ENCODE measurements at regions not wholly inside any gene's neighbourhood (a gene's known extent, or its start where the extent isn't known, plus 50 kb on each side); places are given as distances from the start of the nearest gene placed in this dataset.
"Not testable (repeated sequence)": the region's sequence is repeated elsewhere in the genome, so short reads cannot be mapped to it uniquely, and the experiment has no call there.

- Histone ChIP-seq H3K4me3 (no peak overlapping the region), H3K27ac (no peak overlapping the region)
- DNase-seq (ENCODE audit: low spot score) = no peak
- TF ChIP-seq, protein P1, sequence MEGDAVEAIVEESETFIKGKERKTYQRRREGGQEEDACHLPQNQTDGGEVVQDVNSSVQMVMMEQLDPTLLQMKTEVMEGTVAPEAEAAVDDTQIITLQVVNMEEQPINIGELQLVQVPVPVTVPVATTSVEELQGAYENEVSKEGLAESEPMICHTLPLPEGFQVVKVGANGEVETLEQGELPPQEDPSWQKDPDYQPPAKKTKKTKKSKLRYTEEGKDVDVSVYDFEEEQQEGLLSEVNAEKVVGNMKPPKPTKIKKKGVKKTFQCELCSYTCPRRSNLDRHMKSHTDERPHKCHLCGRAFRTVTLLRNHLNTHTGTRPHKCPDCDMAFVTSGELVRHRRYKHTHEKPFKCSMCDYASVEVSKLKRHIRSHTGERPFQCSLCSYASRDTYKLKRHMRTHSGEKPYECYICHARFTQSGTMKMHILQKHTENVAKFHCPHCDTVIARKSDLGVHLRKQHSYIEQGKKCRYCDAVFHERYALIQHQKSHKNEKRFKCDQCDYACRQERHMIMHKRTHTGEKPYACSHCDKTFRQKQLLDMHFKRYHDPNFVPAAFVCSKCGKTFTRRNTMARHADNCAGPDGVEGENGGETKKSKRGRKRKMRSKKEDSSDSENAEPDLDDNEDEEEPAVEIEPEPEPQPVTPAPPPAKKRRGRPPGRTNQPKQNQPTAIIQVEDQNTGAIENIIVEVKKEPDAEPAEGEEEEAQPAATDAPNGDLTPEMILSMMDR (IDR thresholded peaks at IDR 0.05) = no peak
Observed at GRCh38 chr1:89436856-89437255, 73.0 kb downstream of the GBP6 start.

- not testable (repeated sequence) for H3K27ac ChIP-seq; H3K4me3 ChIP-seq; DNase-seq (ENCODE audit: low spot score)
Observed at GRCh38 chr1:89438301-89438700, 74.4 kb downstream of the GBP6 start.

DNA sequence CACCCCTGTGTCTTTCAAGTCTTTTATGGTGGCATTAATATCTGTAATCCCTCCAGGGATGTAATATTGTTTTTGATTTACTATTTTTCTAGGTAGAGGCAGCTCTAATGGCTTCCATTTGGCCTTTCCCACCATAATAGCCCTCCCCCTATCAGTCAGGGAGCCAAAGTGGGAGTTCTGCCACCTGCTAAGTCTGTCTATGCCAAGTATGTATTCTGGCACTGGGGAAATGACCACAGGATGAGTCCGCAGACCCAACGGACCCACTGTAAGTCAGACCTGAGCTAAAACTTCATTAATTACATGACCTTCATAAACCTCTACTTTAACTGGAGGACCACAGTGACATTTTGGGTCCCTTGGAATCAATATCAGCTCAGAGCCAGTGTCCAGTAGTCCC lies 77.1 kb downstream of the GBP6 start:
- TF ChIP-seq, protein P1 (IDR thresholded peaks at IDR 0.05) = no peak
- Histone ChIP-seq H3K27ac (no peak overlapping the region), H3K4me3 (no peak overlapping the region)
- DNase-seq (ENCODE audit: low spot score) = no peak

- H3K27ac ChIP-seq = no peak overlapping the region
- no peak overlapping the region for H3K4me3 ChIP-seq
- no peak for DNase-seq (ENCODE audit: low spot score)
- TF ChIP-seq, protein P1 (IDR thresholded peaks at IDR 0.05) = no peak
Observed at GRCh38 chr1:89444791-89445190, 79.8 kb upstream of the LRRC8B start.

DNA sequence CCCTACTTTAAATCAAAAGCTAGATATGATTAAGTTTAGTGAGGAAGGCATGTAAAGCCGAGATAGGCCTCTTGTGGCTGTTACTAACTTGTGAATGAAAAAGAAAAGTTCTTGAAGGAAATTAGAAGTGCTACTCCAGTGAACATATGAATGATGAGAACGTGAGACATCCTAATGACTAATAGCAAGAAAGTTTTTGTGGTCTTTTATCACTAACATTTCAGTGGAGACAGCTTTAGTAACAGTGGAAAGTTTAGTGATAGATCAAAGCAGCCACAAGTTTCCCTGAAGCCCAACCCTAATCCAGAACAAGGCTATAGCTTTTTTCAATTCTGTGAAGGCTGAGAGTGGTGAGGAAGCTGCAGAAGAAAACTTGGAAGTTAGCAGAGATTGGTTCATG lies 73.6 kb upstream of the LRRC8B start:
- TF ChIP-seq, protein P1 (IDR thresholded peaks at IDR 0.05) = no peak
- Histone ChIP-seq H3K4me3 (no peak overlapping the region), H3K27ac (no peak overlapping the region)
- no peak for DNase-seq (ENCODE audit: low spot score)

DNA sequence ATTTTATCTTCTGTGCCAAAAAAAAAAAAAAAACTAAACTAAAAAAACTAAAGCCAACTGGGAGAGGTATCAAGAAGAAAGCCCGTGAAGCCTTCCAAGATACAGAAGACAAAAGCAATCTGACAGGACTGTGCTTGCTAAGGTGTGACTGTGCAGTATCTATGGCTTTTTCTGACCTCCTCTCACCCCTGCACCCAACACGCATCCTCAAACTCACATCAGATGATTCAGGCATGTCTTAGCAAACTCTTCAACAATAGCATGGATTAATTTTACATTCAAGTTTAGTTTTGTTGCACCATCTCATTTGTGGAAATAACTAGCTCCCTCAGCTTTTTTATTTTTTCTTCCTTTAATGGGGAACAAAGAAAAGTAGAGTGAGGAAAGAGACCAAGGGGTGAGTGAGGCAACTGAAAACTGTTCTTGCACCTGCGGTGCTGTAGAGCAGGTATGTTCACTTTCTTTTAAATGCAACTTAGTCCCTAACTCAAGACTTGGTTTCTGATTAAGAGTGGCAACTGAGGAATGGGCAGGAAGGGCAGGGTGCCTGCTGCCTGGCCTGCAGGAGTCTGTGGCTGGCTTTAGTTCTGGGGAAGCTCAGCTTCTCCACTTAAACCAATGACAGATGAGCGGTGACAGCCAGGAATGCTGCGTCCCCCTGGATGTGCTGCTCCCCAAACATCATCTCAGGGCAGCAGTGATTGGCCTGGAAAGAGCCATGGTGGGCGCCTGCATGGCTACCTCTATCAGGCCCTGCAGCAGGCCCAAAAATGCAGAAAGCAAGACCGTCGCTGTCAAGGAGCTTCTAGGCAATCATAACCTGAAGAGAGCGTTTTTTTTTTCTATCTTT lies 71.3 kb upstream of the LRRC8B start:
- no peak for DNase-seq (ENCODE audit: low spot score)
- Histone ChIP-seq H3K27ac (no peak overlapping the region), H3K4me3 (no peak overlapping the region)
- TF ChIP-seq, protein P1 (IDR thresholded peaks at IDR 0.05) = no peak

GRCh38 chr1:89454845-89455521 lies 69.6 kb upstream of the LRRC8B start:
- TF ChIP-seq, protein P1 (IDR thresholded peaks at IDR 0.05) = peak; percentile 42
- no peak overlapping the region for H3K27ac ChIP-seq

More at GRCh38 chr1:89454845-89455521, 69.6 kb upstream of the LRRC8B start:
- no peak overlapping the region for H3K4me3 ChIP-seq
- no peak for DNase-seq (ENCODE audit: low spot score)

Data from coronary artery (tissue), 2 donors.